Panc1 (cell line): ENCODE measurements at regions not wholly inside any gene's neighbourhood (a gene's known extent, or its start where the extent isn't known, plus 50 kb on each side); places are given as distances from the start of the nearest gene placed in this dataset.

ENCODE experiments used
- ATAC-seq: fragments of 200-7000 bp; cut with Tn5 transposase; 2 replicates; pipeline ENCODE4 v1.9.1; 2020; ENCODE audit warnings: mild to moderate bottlenecking, moderate library complexity
- BruUV-seq: library from RNA; stranded (reverse); fragments of 400-500 nt; replicated peaks from 2 replicates; lab custom pipeline; 2021; lab: Mats Ljungman, UMichigan
- CTCF ChIA-PET: fragments of 300-600 bp; sonication (Branson Sonifier 250); formaldehyde crosslinking; loops from one replicate; lab custom pipeline; 2022; ENCODE audit warnings: antibody characterized with exemption; lab: Charles Lee
- POLR2A ChIA-PET: fragments of 300-600 bp; sonication (Branson Sonifier 250); formaldehyde crosslinking; loops from one replicate; lab custom pipeline; 2022; ENCODE audit warnings: antibody characterized with exemption; lab: Charles Lee
- DNase-seq: peaks from one replicate; pipeline ENCODE4 v3.0.0-alpha.2; 2010; ENCODE audit warnings: low read depth, low spot score
- H3K27ac ChIP-seq: 2 replicates; pipeline ENCODE4 v1.5.1; 2011; ENCODE audit warnings: mild to moderate bottlenecking, low read length, inconsistent platforms
- H3K27me3 ChIP-seq: fragments of 200-500 bp; sonication (Bioruptor generic); 2 replicates; pipeline ENCODE4 v1.6.0; 2014; ENCODE audit warnings: low read length, inconsistent platforms; ENCODE audit not compliant: control insufficient read depth, insufficient read depth
- H3K36me3 ChIP-seq: fragments of 200-500 bp; sonication (Bioruptor generic); 2 replicates; pipeline ENCODE4 v1.5.1; 2014; ENCODE audit warnings: inconsistent platforms, mild to moderate bottlenecking, low read length, moderate library complexity; ENCODE audit not compliant: control insufficient read depth, insufficient read depth
- H3K4me1 ChIP-seq: 2 replicates; pipeline ENCODE4 v1.5.1; 2011; ENCODE audit warnings: inconsistent platforms, mild to moderate bottlenecking, low read length, moderate library complexity; ENCODE audit not compliant: control insufficient read depth, insufficient read depth
- H3K4me3 ChIP-seq, 2 experiments: 2 replicates each; pipeline ENCODE4 v1.5.1; 2011 to 2012; ENCODE audit warnings: low read depth in 2 of 2, low read length in 2 of 2, mild to moderate bottlenecking in 2 of 2, inconsistent platforms in 1 of 2, moderate library complexity in 1 of 2
- H3K9me3 ChIP-seq: fragments of 200-500 bp; sonication (Bioruptor generic); 2 replicates; pipeline ENCODE4 v1.5.1; 2014; ENCODE audit warnings: low read depth, mild to moderate bottlenecking, inconsistent platforms, low read length, moderate library complexity; ENCODE audit not compliant: control insufficient read depth, insufficient read depth
- POLR2AphosphoS5 ChIP-seq: IDR thresholded peaks from 2 replicates; pipeline ENCODE4 v1.6.1; 2012; ENCODE audit warnings: mild to moderate bottlenecking, low read depth, low read length, moderate library complexity
- REST ChIP-seq, 2 experiments: IDR thresholded peaks; 2 replicates each; pipeline ENCODE4 v1.6.1; 2011 to 2012; ENCODE audit warnings: low read depth in 2 of 2, control low read depth in 1 of 2, low read length in 1 of 2, mild to moderate bottlenecking in 1 of 2, moderate library complexity in 1 of 2; ENCODE audit not compliant: insufficient read depth in 1 of 2
- SIN3A ChIP-seq: IDR thresholded peaks from 2 replicates; pipeline ENCODE4 v1.6.1; 2012; ENCODE audit warnings: low read depth, mild to moderate bottlenecking, low read length, moderate library complexity, borderline replicate concordance; ENCODE audit not compliant: insufficient read depth
- TCF7L2 ChIP-seq: IDR thresholded peaks from 2 replicates; pipeline ENCODE4 v1.6.1; 2011; ENCODE audit warnings: mild to moderate bottlenecking, low read depth, low read length, inconsistent platforms
- in situ Hi-C: cut with HindIII; loops from 2 replicates; pipeline ENCODE4 v1.10.0; 2016; ENCODE audit warnings: low sequenced_read_pairs, low pct_unique_long_range_greater_than_20kb
- intact Hi-C: fragments of 100-400 bp; cut with micrococcal nuclease; formaldehyde crosslinking; loops from one replicate; pipeline ENCODE4 v1.10.0; 2022; ENCODE audit not compliant: unreplicated experiment
- TF ChIP-seq, protein P1 (sequence below): fragments of 450-650 bp; IDR thresholded peaks from 2 replicates; pipeline ENCODE4 v1.5.1; 2017; ENCODE audit warnings: mild to moderate bottlenecking

DNA sequence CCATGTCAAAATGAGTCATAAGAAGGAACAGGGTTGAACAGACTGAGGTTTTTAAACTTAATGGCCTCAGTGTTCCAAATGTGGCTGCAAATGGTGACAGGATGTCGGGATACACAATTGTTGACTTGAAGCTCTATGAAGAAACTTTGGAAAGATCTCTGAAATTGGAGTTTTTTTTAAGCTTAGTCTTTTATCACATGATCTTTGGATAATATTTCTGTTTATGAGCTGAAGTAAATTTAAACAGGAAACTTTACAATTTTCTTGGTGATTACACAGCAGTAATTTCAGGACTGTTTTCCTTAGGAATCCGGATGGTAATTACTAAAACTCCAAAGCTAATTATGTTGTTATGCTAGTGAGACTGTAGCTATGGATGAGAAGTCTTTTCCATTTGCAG lies 199.1 kb upstream of the NRXN1 start:
- ChIA-PET POLR2A (no interaction called here), CTCF (no interaction called here)
- no peaks in the 10 kb centered on the region for H3K27me3 ChIP-seq
- no peak overlapping the region for H3K27ac ChIP-seq
- TF ChIP-seq, protein P1, sequence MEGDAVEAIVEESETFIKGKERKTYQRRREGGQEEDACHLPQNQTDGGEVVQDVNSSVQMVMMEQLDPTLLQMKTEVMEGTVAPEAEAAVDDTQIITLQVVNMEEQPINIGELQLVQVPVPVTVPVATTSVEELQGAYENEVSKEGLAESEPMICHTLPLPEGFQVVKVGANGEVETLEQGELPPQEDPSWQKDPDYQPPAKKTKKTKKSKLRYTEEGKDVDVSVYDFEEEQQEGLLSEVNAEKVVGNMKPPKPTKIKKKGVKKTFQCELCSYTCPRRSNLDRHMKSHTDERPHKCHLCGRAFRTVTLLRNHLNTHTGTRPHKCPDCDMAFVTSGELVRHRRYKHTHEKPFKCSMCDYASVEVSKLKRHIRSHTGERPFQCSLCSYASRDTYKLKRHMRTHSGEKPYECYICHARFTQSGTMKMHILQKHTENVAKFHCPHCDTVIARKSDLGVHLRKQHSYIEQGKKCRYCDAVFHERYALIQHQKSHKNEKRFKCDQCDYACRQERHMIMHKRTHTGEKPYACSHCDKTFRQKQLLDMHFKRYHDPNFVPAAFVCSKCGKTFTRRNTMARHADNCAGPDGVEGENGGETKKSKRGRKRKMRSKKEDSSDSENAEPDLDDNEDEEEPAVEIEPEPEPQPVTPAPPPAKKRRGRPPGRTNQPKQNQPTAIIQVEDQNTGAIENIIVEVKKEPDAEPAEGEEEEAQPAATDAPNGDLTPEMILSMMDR, result no peak
- TF ChIP-seq SIN3A, result no peak
- TF ChIP-seq REST (IDR thresholded peaks at IDR 0.05; ENCODE audit: insufficient read depth in 1 of 2, low read depth in 2 of 2, low read length in 1 of 2), result no peak
- no peak for TF ChIP-seq TCF7L2
- no peak for TF ChIP-seq POLR2AphosphoS5
- in situ Hi-C loops, result no loop called here
- H3K4me1 ChIP-seq, result no peaks in the 10 kb centered on the region
- intact Hi-C loops, result no loop called here
- no peaks in the 10 kb centered on the region for H3K9me3 ChIP-seq
- BruUV-seq, result no TSS peak
- H3K36me3 ChIP-seq, result no peaks in the 10 kb centered on the region
- ATAC-seq (no peak), DNase-seq (no peak)
- no peak overlapping the region for H3K4me3 ChIP-seq

DNA sequence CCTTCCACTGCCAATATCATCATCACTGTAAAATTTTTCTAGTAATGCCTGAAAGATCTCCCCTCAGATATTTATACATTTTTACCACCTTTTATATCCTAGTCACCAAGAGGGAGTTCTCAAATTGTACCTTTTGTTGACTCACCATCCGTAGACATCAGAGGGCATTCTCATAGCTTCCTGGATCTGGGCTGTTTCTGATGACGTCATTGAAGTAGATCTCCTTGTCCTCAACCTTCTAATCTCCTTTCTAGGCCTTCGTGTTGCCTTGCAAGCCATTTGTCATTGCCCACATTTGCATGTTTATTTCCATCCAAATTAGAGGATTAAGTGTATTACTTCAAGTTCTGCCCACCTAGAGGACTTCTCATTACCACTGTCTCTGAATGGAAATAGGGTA lies 193.4 kb upstream of the NRXN1 start:
- Histone ChIP-seq H3K27ac (no peak overlapping the region), H3K4me1 (no peaks in the 10 kb centered on the region), H3K36me3 (no peaks in the 10 kb centered on the region), H3K9me3 (no peaks in the 10 kb centered on the region), H3K27me3 (no peaks in the 10 kb centered on the region), H3K4me3 (no peak overlapping the region)
- ATAC-seq (no peak), DNase-seq (no peak)
- intact Hi-C loops, result no loop called here
- TF ChIP-seq TCF7L2, result no peak
- no peak for TF ChIP-seq POLR2AphosphoS5
- TF ChIP-seq REST (IDR thresholded peaks at IDR 0.05; ENCODE audit: insufficient read depth in 1 of 2, low read depth in 2 of 2, low read length in 1 of 2), result no peak
- TF ChIP-seq, protein P1, result no peak
- no peak for TF ChIP-seq SIN3A
- ChIA-PET CTCF (no interaction called here), POLR2A (no interaction called here)
- BruUV-seq, result no TSS peak
- in situ Hi-C loops, result no loop called here
